ENCODE measurements at regions not wholly inside any gene's neighbourhood (a gene's known extent, or its start where the extent isn't known, plus 50 kb on each side); places are given as distances from the start of the nearest gene placed in this dataset.

GRCh38 chr5:158546748-158547147, 553.0 kb downstream of the EBF1 start:
- Histone ChIP-seq H3K27ac (peak overlapping the region in 5 of 10 donors; percentile 1 to 37 (median 34)), H3K4me3 (no peak overlapping the region), H3K36me3 (no peaks in the 10 kb centered on the region), H3K27me3 (no peaks in the 10 kb centered on the region), H3K9me3 (peaks cover 0 to 15% (median 5%) of the 10 kb centered on the region in 11 donors), H3K4me1 (peaks cover 0 to 10% (median 0%) of the 10 kb centered on the region in 9 donors)
- ATAC-seq (peak in 4 of 8 donors; percentile 31 to 74 (median 56)), DNase-seq (no peak)
- intact Hi-C loops (cut with DNase I): loop anchor here in 1 of 10 donors (10.0 kb wide), 1 partner anchor 62 kb away; no protein-coding TSS in a partner anchor
- 84 to 87% methylated on average over 9 of the region's 9 CpGs for WGBS, 2 donors
- TF ChIP-seq, protein P1, sequence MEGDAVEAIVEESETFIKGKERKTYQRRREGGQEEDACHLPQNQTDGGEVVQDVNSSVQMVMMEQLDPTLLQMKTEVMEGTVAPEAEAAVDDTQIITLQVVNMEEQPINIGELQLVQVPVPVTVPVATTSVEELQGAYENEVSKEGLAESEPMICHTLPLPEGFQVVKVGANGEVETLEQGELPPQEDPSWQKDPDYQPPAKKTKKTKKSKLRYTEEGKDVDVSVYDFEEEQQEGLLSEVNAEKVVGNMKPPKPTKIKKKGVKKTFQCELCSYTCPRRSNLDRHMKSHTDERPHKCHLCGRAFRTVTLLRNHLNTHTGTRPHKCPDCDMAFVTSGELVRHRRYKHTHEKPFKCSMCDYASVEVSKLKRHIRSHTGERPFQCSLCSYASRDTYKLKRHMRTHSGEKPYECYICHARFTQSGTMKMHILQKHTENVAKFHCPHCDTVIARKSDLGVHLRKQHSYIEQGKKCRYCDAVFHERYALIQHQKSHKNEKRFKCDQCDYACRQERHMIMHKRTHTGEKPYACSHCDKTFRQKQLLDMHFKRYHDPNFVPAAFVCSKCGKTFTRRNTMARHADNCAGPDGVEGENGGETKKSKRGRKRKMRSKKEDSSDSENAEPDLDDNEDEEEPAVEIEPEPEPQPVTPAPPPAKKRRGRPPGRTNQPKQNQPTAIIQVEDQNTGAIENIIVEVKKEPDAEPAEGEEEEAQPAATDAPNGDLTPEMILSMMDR (IDR thresholded peaks at IDR 0.05): no peak

GRCh38 chr5:158545949-158546530, 553.7 kb downstream of the EBF1 start:
- peaks cover 0 to 10% (median 0%) of the 10 kb centered on the region in 9 donors for H3K4me1 ChIP-seq
- peak overlapping the region in 6 of 10 donors; percentile 1 to 43 (median 33) for H3K27ac ChIP-seq
- intact Hi-C loops (cut with DNase I): loop anchor here in 1 of 10 donors (10.0 kb wide), 1 partner anchor 61 kb away; no protein-coding TSS in a partner anchor
- no peaks in the 10 kb centered on the region for H3K27me3 ChIP-seq
- H3K36me3 ChIP-seq: no peaks in the 10 kb centered on the region
- ATAC-seq (no peak), DNase-seq (no peak)
- WGBS, 2 donors: 65 to 79% methylated on average over 2 of the region's 2 CpGs
- peaks cover 0 to 15% (median 5%) of the 10 kb centered on the region in 11 donors for H3K9me3 ChIP-seq
- TF ChIP-seq, protein P1 (IDR thresholded peaks at IDR 0.05): no peak
- no peak overlapping the region for H3K4me3 ChIP-seq

DNA sequence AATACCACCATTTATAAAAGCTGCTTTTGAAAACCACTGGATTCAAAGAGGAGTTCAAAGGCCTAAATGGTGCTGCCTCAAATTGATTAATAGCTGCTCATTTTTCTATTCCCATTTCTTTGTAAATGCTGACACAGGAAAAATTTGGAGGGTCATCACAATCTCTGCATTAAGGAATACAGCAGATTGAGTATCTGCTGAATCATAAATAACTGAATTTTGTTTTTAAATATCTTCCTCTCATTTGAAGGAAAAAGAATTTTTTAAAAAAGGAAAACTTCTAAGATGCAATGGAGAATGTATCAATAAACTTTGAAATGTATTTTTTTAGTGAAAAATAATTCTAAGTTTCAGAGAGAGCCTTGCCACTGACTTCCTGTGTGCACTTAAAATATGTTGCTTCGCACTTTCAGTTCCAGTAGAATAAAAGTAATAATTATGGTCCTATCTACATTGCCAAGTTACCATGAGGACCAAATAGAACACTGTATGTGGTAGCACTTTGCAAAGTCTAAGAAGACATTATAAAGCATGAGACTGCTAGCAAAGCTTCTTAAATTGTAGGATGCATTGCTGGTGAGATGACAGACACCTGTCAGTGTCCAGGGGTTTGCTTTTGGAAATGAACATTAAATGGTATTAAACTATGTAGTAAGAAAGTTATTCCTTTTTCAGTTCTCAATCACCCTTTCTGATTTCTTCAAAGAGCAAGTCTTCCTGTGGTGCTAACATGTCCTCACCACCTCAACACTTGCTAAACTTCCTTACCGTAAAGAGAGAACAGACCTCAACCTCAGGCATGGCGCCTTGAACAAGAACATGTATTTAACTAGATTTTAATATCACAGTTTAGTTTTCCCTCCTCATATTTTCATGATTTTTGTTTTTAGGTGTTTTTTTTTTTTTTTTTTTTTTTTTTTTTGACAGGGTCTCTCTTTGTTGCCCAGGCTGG, 555.1 kb downstream of the EBF1 start:
- H3K4me1 ChIP-seq: peaks cover 0 to 10% (median 0%) of the 10 kb centered on the region in 9 donors
- no peaks in the 10 kb centered on the region for H3K36me3 ChIP-seq
- DNase-seq: no peak
- no peak for ATAC-seq
- TF ChIP-seq, protein P1 (IDR thresholded peaks at IDR 0.05): no peak
- no peaks in the 10 kb centered on the region for H3K27me3 ChIP-seq
- H3K9me3 ChIP-seq: peaks cover 0 to 15% (median 5%) of the 10 kb centered on the region in 11 donors
- WGBS, 2 donors: 93 to 97% methylated on average over 3 of the region's 3 CpGs
- intact Hi-C loops (cut with DNase I): loop anchor here in 1 of 10 donors (10.0 kb wide), 1 partner anchor 60 kb away; no protein-coding TSS in a partner anchor
- no peak overlapping the region for H3K4me3 ChIP-seq
- H3K27ac ChIP-seq: peak overlapping the region in 7 of 10 donors; percentile 28 to 77 (median 67)
